Forelimb muscle (tissue), 1 donor: ENCODE measurements at regions not wholly inside any gene's neighbourhood (a gene's known extent, or its start where the extent isn't known, plus 50 kb on each side); places are given as distances from the start of the nearest gene placed in this dataset.

Experiments used
- DNase-seq: peaks from one replicate; pipeline ENCODE4 v3.0.0-alpha.2; 2013; ENCODE audit warnings: low read depth

DNA sequence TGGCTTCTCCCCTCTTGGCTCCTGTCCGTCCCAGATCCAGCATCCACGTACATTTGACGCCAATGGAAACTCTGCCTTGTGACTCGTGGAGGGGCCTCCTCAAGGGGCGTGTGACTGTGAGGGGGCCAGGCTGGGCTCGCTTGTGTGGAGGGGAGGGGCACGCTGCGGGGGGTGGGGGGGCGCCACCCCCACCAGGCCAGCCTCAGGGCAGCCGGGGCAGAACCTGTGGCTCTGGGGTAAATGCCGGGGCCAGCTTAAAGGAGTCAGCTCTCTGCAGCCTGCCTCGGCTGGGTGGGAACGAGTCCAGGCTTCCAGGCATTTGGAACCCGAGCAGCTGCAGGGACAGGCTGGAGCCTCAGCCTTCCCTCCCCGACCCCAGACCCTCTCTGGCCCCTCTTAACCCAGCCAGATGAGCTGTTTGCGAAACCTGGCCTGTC lies 94.1 kb downstream of the SIK1 start:
- DNase-seq = no peak

DNA sequence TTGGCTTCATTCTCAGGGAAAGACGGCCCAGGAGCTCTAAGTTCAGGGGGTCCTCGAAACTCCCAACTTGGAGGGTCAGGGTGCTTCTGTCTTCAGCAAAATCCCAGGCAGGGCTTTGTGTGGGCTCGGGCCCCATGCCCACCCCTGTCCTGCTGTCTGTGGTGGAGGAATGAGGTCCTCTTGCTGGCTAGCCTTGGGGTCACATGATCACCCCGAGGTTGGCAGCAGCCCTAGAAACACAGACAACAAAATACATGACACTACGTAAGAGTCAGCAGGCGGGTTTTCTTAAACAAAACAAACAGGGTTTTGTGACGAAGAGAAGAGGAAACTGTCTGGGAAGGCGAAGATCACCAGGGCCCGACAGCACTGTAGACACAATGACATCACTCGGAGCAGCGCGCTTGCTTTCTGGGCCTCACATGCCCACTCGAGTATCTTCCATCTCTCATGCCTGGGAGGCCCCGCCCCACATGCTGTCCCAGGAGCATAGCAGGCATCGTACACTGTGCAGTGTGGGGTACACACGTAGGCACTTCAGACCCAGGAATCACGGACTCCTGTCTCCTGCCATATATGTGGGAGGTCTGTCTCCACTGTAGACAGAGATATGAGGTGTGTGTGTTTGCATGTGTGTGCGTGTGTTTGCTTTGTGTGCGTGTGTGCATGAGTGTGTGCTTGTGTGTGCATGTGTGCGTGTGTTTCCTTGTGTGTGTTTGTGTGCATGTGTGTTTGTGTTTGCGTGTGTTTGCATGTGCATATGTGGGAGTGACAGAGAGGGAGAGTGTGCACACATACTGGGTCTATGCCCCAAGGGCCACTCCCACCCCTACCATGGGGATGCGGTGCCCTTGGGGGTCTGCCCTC lies 94.7 kb downstream of the SIK1 start:
- no peak for DNase-seq

DNA sequence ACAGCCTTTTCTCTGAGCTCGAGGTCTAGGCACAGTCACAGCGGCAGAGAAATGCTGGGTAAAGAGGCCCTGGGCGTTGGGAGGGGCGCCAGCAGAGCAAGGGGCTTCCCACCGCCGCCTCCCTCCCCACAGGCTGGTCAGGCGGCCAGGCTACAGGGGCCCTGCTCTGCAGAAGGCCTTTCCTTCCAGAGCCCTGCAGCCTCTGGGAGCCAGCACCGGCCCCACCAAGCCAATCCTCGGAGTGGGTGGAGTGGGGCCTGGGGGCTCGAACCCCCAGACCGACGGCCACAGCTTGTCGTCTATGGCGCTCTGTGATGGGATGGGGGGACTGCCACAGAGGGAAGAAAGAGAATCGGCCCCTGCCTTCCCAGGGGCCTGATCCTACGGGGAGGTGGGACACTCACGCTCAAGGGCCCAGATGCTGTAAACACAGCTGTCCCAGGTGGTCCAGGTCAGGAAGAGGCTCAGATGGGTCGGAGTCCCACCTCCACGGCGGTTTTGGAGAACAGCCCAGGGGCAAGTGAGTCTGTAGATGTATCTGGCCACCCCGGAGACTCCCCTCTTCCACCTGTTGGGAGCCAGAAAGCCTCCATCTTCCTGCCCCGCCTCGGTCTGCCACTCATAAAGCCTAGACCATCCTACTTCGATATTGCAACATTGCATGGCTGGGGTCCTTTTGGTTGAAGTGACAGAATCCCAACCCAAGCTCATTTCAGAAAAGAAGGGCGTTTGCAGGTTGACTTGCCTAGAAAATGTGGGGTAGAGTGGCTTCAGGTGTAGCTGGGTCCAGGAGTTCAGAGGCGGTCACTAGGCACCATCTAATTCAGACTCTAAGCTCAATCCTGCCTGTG lies 95.6 kb downstream of the SIK1 start:
- DNase-seq = no peak

DNA sequence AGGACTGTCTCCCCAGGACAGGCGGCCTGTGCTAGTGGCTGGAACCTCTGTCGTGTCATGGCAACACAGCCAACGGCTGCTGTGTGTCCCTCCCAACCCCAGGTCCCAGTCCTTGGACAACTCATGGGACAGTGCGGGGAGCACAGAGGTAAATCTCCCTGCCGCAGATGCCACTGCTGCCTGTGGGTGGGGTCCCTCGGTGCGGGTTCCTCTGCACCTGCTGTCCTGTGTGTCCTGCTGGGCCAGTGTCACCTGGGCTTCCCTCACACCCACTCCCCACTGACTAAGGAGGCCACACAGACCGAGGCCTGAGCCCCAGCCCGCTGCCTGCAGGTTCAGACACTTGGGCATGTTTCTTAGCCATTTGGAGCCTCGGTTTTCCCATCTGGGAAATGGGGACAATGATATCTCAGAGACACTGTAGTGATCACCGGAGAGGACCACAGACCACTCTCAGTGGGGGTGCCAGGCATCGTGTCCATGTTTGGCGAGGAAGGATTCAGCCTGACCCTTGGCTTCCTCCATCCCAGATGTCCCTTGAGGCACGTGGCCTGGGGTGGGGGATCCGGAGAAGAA lies 96.5 kb downstream of the SIK1 start:
- no peak for DNase-seq

DNA sequence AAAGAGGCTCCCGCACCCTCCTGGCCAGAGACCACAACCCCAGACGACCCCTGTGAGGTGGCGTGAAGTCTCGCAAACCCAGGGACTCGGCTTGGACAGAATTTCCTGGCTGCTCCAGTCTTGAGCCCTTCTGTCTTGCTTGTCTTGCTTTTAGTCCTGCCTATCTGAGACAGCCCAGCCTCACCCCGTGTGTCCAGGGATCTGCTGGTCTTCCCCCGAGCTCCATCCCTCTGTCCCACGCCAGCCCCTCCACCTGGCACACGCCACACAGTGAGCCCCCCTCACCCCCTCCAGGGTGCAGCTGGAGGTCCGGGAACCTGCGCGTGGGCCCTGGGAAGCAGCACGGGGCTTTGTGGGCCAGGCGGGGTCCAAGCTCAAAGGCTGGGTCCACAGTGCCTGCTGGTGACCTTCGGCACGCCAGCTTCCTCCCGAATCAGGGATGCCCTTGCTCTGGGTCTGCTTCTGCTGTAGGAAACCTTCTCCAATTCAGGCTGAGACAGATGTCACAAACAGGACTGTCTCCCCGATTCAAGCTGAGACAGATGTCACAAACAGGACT lies 97.1 kb downstream of the SIK1 start:
- no peak for DNase-seq

DNA sequence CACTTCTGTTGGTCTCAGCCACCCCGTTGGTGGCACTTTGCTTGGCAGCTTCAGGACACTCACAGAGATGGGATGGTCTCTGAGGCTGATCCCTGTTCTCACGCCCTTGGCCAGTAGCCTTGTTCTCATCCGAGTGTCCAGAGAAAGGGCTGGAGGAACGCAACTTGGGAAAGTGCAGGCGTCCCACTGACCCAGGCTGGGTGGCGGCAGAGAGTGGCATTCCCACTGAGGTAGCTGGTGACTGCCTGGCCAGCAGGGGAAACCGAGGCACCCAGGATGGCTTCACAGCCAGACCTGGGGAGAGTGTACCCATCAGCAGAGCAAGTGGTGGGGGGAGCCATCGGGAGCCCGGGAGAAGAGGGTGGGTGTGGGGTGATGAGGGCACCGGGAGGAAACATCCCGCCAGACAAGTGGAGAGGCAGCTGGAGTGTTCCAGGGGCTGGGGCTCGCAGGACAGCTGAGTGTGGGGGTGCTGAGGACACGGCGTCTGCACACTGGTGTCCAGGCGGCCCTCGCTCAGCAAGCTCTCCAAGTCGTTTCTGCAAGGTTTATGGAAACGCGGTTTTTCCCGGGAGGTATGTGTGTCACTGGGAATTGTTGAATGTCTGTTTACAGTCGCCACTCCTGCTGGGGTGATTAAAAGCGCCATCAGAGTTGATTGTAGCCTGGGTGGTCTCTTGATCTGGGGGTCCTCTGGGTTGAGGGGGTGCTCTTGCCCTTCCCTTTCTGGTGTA lies 97.8 kb downstream of the SIK1 start:
- no peak for DNase-seq

DNA sequence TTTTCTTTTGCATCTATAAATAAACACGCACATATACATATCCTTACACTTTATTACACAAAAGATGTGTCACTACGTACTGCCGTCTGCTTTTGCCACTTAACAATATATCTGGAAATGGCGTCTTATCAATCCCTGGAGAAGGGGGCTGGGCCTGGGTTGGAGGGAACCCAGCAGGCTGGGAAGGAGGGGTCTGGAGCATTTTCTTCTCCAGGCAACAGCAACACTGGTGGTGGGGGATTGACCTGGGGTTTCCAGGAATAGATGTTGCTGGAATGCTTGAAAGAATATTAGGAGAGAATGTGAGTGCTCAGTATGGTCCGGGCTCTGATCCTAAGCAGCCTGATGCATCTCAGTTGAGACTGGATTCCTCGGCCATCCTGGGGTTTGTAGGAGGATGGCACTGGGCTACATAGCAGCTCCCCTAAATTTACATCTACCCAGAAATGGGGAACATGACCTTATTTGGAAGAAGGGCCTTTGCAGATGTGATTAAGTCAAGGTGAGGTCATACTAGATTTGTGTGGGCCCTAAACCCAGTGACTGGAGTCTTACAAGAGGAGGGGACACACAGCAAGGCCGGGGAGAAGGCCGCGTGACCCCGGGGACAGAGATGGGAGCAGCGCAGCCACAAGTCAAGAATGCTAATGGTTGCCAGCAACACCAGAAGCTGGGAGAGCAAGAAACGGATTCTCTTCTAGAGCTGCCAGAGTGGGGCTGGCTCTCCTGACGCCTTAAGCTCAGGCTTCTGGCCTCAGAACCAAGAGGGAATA lies 98.6 kb downstream of the SIK1 start:
- DNase-seq = no peak

DNA sequence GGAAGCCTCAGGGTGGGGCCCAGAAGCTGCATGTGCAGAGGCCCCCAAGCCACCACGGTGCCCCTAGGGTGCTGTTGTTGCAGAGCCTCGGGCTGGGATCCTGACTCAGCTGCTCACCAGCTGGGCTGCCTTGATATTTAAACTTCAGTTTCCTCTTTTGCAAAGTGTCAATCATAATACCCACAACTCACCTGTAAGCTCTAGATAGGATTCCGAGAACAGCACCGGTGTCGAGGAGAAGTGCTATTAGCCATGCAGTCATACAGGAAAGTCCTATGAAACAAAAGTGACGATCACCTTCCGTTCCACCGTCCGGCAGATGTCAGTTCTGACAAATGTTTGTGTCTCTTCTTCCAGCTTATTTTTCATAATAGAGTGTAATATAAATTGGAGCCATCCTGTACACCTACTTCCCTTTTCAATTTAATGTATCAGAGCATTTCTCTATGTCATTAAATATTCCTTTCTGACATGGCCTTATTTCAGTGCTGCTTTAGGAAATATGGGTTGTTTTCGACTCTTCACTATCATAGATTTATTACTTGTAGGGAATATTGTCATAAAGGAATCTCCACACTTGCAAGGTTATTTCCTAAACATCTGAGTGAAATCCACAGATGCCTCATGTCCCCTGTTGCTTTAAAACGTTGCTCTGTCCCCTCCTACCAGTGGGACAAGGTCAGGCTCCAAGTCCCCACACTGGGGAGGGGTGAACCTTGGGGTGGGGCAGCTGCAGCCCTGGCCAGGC lies 100.8 kb downstream of the SIK1 start:
- no peak for DNase-seq

DNA sequence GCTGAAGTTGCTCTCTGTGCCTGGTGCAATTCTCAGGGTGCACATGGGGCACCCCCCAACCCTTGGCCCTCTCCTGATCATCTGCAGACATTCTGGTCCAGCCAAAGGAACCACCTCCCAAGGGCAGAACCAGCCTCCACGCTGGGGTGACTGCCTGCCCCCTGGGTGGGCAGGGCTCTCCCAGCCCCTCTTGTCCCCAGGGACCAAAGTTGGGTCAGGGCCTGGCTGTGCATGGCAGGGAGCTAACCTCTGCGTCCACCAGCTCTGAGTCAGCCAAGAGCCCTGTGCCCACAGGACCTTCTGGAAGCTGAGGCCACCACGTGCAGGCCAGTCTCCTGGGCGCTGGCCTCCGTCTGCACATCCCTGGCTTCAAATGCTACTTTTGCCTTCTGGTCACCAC lies 101.9 kb downstream of the SIK1 start:
- DNase-seq = no peak

DNA sequence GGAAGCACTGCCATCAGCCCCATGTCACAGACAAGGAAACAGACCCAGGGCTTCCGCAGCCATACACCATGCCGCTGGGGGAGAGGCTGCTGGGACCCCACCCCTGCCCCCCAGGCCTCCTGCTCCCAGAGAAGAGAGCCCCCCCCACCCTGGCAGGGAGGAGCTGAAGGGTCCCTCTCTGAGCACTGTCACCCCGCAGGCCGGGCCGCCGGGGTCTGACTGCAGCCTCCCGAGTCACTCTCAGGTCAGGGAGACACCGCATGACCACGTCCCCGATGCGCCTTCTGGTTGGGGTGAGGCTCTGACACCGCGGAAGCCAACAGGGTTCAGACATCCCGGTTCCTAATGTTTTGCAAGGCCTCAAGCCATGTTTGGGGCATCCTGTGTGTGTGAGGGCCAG lies 102.3 kb downstream of the SIK1 start:
- no peak for DNase-seq

DNA sequence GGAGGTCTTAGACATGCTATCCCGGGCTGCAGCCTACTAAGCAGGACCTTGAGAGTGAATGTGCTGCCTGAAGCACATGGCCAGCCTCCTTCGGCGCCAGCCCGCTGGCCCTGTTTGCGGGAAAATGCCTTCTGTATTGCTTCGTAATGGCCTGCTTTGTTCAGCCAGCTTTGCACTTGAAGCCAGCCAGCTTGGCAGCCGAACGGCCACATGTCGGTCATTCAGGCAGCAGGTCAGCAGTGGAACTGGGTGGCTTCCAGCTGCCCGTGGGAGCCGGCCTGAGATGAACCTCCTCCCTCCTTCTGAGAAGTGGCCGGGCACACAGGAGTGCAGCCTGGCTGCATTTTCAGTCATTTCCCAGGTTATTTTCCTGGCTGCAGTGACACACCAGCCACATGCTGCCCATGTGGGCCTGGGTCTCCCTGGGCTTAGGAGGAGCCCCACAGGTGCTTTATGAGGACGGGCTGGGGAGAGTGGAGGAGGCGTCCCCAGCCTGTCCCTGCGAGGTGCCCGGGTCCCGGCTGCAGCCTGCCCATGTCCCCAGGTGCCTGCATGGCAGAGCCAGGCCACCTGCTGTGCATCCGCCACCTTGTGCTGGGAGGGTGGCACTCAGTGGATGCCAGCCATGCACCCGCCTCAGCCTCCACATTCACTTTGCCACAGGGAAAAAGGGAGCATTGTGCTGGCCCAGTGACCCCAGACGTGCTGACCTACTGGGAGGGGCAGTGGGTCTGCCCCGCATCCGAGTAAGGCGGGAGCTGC lies 103.5 kb downstream of the SIK1 start:
- no peak for DNase-seq

DNA sequence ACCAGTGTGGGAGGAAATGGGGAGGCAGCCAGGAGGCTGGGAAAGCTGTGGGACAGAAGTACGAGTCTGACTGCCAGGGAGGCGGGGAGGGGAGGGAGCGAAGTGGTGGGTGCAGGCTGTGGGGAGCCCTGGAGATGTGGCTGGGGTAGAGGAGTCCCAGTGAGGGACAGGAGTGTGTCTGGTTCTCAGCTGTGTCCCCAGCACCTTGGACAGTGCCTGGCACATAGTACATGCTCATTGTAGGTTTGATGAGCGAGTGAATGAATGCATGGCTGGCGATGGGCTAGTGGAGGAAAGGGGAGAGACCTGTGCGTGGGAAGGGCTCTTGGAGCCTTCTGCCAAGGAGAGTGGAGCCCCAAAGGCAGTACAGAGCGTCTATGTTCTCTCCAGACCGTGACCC lies 104.1 kb downstream of the SIK1 start:
- DNase-seq = no peak

DNA sequence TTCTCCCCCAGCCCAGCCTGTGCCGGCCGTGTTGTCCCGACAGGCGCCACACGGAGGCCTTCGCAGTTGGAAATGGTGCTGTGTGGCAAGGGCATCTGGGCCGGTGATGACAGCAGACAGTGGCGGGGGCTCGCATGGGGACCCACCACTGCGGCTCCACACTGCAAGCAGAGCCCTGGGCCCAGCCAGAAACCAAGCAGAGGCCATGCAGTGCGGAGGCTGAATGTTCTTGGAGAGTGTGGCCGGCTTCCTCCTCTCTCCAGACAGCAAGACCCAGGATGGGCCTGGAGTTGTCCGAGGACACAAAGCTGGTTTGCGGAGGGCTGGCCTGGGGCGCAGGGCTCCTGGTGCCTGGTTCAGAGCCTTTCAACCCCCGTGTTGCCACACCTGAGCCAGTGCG lies 104.6 kb downstream of the SIK1 start:
- DNase-seq = no peak

DNA sequence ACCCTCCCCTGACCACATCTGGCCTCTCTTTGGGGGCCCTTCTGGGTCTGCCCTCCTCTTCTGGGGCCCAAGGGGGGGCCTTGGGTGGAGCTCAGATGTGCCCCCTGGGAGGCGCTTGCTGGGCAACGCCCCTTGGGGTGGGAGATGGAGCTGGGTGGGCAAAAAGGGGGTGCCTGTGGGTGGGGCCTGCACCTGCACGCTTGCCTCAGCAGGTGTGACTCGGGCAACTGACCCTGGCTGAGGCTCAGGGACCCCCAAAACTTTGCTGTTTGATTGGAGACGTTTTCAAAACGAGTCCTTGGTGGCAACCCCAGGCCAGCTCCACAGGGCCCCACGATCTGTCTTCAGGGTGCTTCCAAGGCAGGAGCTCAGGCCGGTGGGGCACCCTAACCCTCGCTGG lies 105.3 kb downstream of the SIK1 start:
- DNase-seq = no peak

DNA sequence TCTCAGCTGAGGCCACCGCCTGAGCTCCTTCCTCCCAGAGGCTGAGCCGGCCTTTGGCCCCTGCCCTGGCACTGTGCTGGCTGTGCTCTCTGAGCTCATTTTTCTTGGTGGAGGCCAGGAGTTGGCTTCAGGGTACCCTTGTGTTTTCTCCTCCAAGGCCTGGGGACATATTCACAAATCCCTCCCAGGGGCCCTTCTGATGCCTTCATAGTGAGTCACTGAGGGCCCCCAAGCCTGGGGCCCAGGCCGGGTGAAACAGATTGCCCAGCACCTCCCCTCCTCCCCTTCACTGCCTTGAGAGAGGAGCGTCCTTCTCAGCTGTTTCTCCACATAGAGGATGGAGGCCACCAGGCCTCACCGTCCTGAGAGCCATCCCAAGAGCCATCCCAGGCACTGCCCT lies 105.8 kb downstream of the SIK1 start:
- DNase-seq = no peak

DNA sequence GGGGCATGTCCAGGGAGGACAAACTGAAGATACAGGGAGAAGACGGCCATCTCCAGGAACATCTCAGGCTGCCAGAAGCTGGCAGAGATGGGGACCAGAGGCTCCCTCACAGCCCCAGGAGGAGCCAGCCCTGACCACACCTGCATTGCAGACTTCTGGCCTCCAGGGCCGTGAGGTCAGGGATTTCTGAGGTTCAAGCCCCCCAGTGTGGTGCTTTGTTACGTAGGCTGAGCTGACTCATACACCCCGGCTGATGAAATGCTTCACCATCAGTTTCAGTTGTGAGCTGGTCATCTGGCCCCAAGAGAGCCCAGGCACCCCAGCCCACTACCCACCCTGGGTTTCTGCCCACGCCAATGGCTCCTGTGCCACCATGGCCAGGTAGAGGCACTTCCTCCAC lies 106.4 kb downstream of the SIK1 start:
- no peak for DNase-seq

DNA sequence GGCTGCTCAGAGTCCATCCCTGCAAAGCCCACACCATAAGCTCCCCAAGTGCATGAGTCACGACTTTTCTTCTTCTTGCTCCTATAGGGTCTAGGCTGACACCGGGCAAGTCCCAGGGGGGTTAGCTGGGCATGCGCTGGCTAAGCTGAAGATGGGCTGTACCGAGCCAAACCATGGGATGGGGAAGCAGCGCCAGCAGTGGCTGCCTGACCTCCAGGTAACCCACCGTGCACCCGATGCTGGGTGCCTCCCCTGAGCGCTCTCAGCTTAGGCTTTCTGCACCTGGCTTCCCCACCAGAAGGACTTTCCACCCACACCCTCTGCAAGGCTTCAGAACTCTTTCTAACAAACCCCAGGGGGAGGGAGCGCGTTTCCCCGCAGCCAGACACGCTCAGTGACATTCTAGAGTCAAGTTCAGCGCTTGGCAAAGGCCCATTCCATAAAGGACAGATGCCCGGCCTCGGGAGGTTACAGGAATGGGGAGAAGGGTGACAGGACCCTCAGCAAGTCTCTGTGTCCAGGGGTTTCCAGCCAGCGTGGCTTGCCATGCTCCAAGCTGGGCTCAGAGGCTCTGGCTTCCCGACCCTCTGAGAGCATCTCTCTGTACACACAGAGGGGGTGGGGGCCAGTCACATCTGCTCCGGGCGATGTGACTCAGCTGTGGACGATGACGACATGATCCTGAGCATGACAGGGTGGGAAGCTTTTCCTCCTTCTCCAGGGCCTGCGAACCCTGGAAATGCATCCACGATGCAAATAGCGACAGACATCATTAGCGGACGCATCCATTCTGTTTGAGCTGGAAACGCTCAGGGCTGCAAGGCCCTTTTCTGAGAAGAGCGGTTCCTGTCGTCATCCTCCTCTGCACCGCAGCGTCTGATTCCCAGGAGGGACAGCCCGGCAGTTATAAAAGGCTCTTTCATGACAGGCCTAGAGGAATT lies 107.8 kb downstream of the SIK1 start:
- DNase-seq = peak; percentile 53

DNA sequence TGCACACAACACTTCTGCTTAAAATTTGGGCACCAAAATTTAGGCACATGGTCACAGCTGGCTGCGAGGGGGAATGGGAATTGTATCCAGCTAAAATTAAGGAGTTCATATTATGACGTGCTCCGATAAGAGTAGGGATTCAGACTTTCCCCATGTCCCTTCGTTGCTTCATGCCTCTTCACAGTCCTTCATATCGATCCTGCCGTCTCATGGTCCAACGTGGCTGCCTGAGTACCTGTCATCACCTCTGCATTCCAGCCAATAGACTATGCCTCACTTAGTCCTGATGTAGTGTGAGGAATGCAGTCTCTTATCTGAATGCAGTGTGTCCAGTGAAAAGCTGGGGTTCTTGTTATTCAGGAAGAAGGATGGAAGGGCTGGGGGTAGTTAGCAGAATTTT lies 108.6 kb downstream of the SIK1 start:
- no peak for DNase-seq
